OCI-LY1 (cell line): ENCODE measurements at regions not wholly inside any gene's neighbourhood (a gene's known extent, or its start where the extent isn't known, plus 50 kb on each side); places are given as distances from the start of the nearest gene placed in this dataset.

Source experiments
- H2AFZ ChIP-seq: fragments of 200-600 bp; sonication (generic), shearing (Covaris generic); 2 replicates; pipeline ENCODE4 v1.6.0; 2014; ENCODE audit warnings: antibody characterized with exemption, mild to moderate bottlenecking, low read length
- H3F3A ChIP-seq: fragments of 200-600 bp; sonication (generic), shearing (Covaris generic); 2 replicates; pipeline ENCODE4 v1.6.0; 2014; ENCODE audit warnings: mild to moderate bottlenecking, antibody characterized with exemption, low read length, moderate library complexity; ENCODE audit not compliant: insufficient read depth
- H3K27ac ChIP-seq: fragments of 200-600 bp; sonication (generic); 2 replicates; pipeline ENCODE4 v1.5.1; 2014; ENCODE audit warnings: low read length, mixed run types, mild to moderate bottlenecking, low read depth; ENCODE audit not compliant: poor library complexity, severe bottlenecking
- H3K27me3 ChIP-seq: fragments of 200-600 bp; sonication (generic); 2 replicates; pipeline ENCODE4 v1.6.0; 2014; ENCODE audit warnings: antibody characterized with exemption, mild to moderate bottlenecking, low read length, moderate library complexity; ENCODE audit not compliant: insufficient read depth
- H3K36me3 ChIP-seq: fragments of 200-600 bp; sonication (generic); 2 replicates; pipeline ENCODE4 v1.6.1; 2014; ENCODE audit warnings: mild to moderate bottlenecking, antibody characterized with exemption, low read length, moderate library complexity, mixed read lengths; ENCODE audit not compliant: insufficient read depth
- H3K4me1 ChIP-seq: fragments of 200-600 bp; sonication (generic); 2 replicates; pipeline ENCODE4 v1.5.1; 2014; ENCODE audit warnings: mild to moderate bottlenecking, low read length, moderate library complexity; ENCODE audit not compliant: insufficient read depth, severe bottlenecking
- H3K4me2 ChIP-seq: fragments of 200-600 bp; sonication (generic), shearing (Covaris generic); 2 replicates; pipeline ENCODE4 v1.6.1; 2014; ENCODE audit warnings: low read length
- H3K4me3 ChIP-seq: fragments of 200-600 bp; sonication (generic); 2 replicates; pipeline ENCODE4 v1.5.1; 2014; ENCODE audit warnings: low read length, low read depth, mild to moderate bottlenecking, mixed read lengths; ENCODE audit not compliant: poor library complexity, severe bottlenecking
- H3K79me2 ChIP-seq: fragments of 200-600 bp; shearing (Covaris generic); 2 replicates; pipeline ENCODE4 v1.6.1; 2016; ENCODE audit warnings: mixed run types, low read length, mixed read lengths; ENCODE audit not compliant: insufficient read depth
- H3K9ac ChIP-seq: fragments of 200-600 bp; sonication (generic), shearing (Covaris generic); 2 replicates; pipeline ENCODE4 v1.6.1; 2014; ENCODE audit warnings: mild to moderate bottlenecking, low read length, mixed read lengths
- H3K9me2 ChIP-seq: fragments of 200-600 bp; sonication (generic), shearing (Covaris generic); 2 replicates; pipeline ENCODE4 v1.6.1; 2014; ENCODE audit warnings: low read depth, mild to moderate bottlenecking, low read length, mixed read lengths
- H3K9me3 ChIP-seq: fragments of 200-600 bp; shearing (Covaris generic); 2 replicates; pipeline ENCODE4 v1.6.1; 2014; ENCODE audit warnings: low read length, mixed read lengths
- H4K20me1 ChIP-seq: fragments of 200-600 bp; sonication (generic), shearing (Covaris generic); 2 replicates; pipeline ENCODE4 v1.6.0; 2016; ENCODE audit warnings: mild to moderate bottlenecking, low read length; ENCODE audit not compliant: insufficient read depth
- EZH2 ChIP-seq: fragments of 200-600 bp; sonication (generic), shearing (Covaris generic); IDR thresholded peaks from 2 replicates; pipeline ENCODE4 v1.8.0; 2017; ENCODE audit warnings: borderline replicate concordance, mixed run types, mild to moderate bottlenecking, antibody characterized with exemption, low read length, moderate library complexity, mixed read lengths
- TF ChIP-seq, protein P1 (sequence below): fragments of 200-600 bp; sonication (generic), shearing (Covaris generic); IDR thresholded peaks from 2 replicates; pipeline ENCODE4 v1.5.1; 2017; ENCODE audit warnings: mild to moderate bottlenecking, antibody characterized with exemption, low read length, moderate library complexity, mixed read lengths

- TF ChIP-seq, protein P1, sequence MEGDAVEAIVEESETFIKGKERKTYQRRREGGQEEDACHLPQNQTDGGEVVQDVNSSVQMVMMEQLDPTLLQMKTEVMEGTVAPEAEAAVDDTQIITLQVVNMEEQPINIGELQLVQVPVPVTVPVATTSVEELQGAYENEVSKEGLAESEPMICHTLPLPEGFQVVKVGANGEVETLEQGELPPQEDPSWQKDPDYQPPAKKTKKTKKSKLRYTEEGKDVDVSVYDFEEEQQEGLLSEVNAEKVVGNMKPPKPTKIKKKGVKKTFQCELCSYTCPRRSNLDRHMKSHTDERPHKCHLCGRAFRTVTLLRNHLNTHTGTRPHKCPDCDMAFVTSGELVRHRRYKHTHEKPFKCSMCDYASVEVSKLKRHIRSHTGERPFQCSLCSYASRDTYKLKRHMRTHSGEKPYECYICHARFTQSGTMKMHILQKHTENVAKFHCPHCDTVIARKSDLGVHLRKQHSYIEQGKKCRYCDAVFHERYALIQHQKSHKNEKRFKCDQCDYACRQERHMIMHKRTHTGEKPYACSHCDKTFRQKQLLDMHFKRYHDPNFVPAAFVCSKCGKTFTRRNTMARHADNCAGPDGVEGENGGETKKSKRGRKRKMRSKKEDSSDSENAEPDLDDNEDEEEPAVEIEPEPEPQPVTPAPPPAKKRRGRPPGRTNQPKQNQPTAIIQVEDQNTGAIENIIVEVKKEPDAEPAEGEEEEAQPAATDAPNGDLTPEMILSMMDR, result no peak
- TF ChIP-seq EZH2, result no peak
- H3K27me3 ChIP-seq, result no peaks in the 10 kb centered on the region; the same call in 1 of the 2 replicates
These were observed 100.5 kb downstream of the TMEM174 start for GRCh38 chr5:73273379-73274050.

GRCh38 chr5:73272351-73272750 lies 99.4 kb downstream of the TMEM174 start:
- H3K9ac ChIP-seq, result no peak overlapping the region
- no peaks in the 10 kb centered on the region for H3K36me3 ChIP-seq
- H3K4me2 ChIP-seq, result no peak overlapping the region
- H3K27me3 ChIP-seq, result no peaks in the 10 kb centered on the region
- H3K9me3 ChIP-seq, result no peaks in the 10 kb centered on the region
- H3K79me2 ChIP-seq, result no peaks in the 10 kb centered on the region
- no peaks in the 10 kb centered on the region for H3F3A ChIP-seq
- no peaks in the 10 kb centered on the region for H4K20me1 ChIP-seq
- H3K4me1 ChIP-seq, result no peaks in the 10 kb centered on the region
- H3K9me2 ChIP-seq, result no peaks in the 10 kb centered on the region
- H3K27ac ChIP-seq, result no peak overlapping the region
- H3K4me3 ChIP-seq, result no peak overlapping the region
- H2AFZ ChIP-seq, result no peak overlapping the region
- no peak for TF ChIP-seq EZH2
- TF ChIP-seq, protein P1, result no peak

More at GRCh38 chr5:73273379-73274050, 100.5 kb downstream of the TMEM174 start:
- Histone ChIP-seq H3K9me3 (no peaks in the 10 kb centered on the region), H3K4me2 (no peak overlapping the region), H3K4me3 (no peak overlapping the region), H2AFZ (no peak overlapping the region), H3K27ac (no peak overlapping the region), H4K20me1 (no peaks in the 10 kb centered on the region), H3K36me3 (no peaks in the 10 kb centered on the region), H3F3A (no peaks in the 10 kb centered on the region), H3K4me1 (no peaks in the 10 kb centered on the region), H3K9me2 (no peaks in the 10 kb centered on the region), H3K79me2 (no peaks in the 10 kb centered on the region), H3K9ac (no peak overlapping the region)

DNA sequence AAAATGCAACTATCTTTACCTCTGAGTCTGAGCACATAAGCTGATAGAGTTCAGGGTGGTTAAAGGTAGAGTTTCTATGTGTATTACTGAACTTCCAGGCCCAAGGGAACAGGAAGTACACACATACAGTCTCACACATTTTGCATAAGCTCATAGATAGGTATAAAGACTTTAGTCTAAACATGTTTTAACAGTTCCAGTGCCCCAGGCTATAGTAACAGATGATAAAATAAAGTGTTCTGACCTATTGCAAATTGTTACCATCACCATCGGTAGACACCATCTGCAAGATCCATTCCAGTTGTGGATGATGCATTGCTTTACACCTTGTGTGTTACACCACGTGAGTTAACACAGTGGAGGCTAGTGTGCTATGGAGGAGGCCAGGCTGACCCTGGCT lies 95.8 kb downstream of the TMEM174 start:
- Histone ChIP-seq H3K27me3 (no peaks in the 10 kb centered on the region), H2AFZ (no peak overlapping the region), H3K9me2 (no peaks in the 10 kb centered on the region), H3K4me1 (no peaks in the 10 kb centered on the region), H3K27ac (no peak overlapping the region), H3K9ac (no peak overlapping the region), H3K79me2 (no peaks in the 10 kb centered on the region), H3F3A (no peaks in the 10 kb centered on the region), H3K4me2 (no peak overlapping the region), H4K20me1 (no peaks in the 10 kb centered on the region), H3K36me3 (no peaks in the 10 kb centered on the region), H3K9me3 (no peaks in the 10 kb centered on the region), H3K4me3 (no peak overlapping the region)
- TF ChIP-seq, protein P1, result no peak
- no peak for TF ChIP-seq EZH2
